ENCODE measurements at regions not wholly inside any gene's neighbourhood (a gene's known extent, or its start where the extent isn't known, plus 50 kb on each side); places are given as distances from the start of the nearest gene placed in this dataset.

- in situ Hi-C loops (cut with MboI; ENCODE audit: low sequenced_read_pairs, unreplicated experiment) = no loop called here
- DNase-seq (ENCODE audit: low spot score) = no peak
- no peak for TF ChIP-seq CTCF (IDR thresholded peaks at IDR 0.05; ENCODE audit: borderline replicate concordance, control extremely low read depth, extremely low read depth, insufficient read depth, missing control alignments)
Measured at GRCh38 chrX:22467571-22467970, 194.9 kb downstream of the CBLL2 start.

GRCh38 chrX:22481436-22481835 is 208.7 kb downstream of the CBLL2 start:
- in situ Hi-C loops (cut with MboI; ENCODE audit: low sequenced_read_pairs, unreplicated experiment) = no loop called here
- DNase-seq (ENCODE audit: low spot score) = no peak
- TF ChIP-seq CTCF (IDR thresholded peaks at IDR 0.05; ENCODE audit: borderline replicate concordance, control extremely low read depth, extremely low read depth, insufficient read depth, missing control alignments) = no peak

GRCh38 chrX:22486296-22486695 is 213.6 kb downstream of the CBLL2 start:
- in situ Hi-C loops (cut with MboI; ENCODE audit: low sequenced_read_pairs, unreplicated experiment) = no loop called here
- DNase-seq (ENCODE audit: low spot score) = no peak
- TF ChIP-seq CTCF (IDR thresholded peaks at IDR 0.05; ENCODE audit: borderline replicate concordance, control extremely low read depth, extremely low read depth, insufficient read depth, missing control alignments) = no peak

- DNase-seq (ENCODE audit: low spot score) = no peak
- TF ChIP-seq CTCF (IDR thresholded peaks at IDR 0.05; ENCODE audit: borderline replicate concordance, control extremely low read depth, extremely low read depth, insufficient read depth, missing control alignments) = no peak
- in situ Hi-C loops (cut with MboI; ENCODE audit: low sequenced_read_pairs, unreplicated experiment) = no loop called here
Measured at GRCh38 chrX:22516893-22517292, 244.2 kb downstream of the CBLL2 start.

GRCh38 chrX:22520128-22520828 is 247.6 kb downstream of the CBLL2 start:
- no peak for TF ChIP-seq CTCF (IDR thresholded peaks at IDR 0.05; ENCODE audit: borderline replicate concordance, control extremely low read depth, extremely low read depth, insufficient read depth, missing control alignments)
- in situ Hi-C loops (cut with MboI; ENCODE audit: low sequenced_read_pairs, unreplicated experiment) = no loop called here
- DNase-seq (ENCODE audit: low spot score) = no peak

- DNase-seq (ENCODE audit: low spot score) = peak; percentile 24
- no peak for TF ChIP-seq CTCF (IDR thresholded peaks at IDR 0.05; ENCODE audit: borderline replicate concordance, control extremely low read depth, extremely low read depth, insufficient read depth, missing control alignments)
- in situ Hi-C loops (cut with MboI; ENCODE audit: low sequenced_read_pairs, unreplicated experiment) = no loop called here
Measured at GRCh38 chrX:22526339-22526738, 253.6 kb downstream of the CBLL2 start.

All from GM13976 (cell line).